Type B pancreatic cell (in vitro differentiated cells): ENCODE measurements at regions not wholly inside any gene's neighbourhood (a gene's known extent, or its start where the extent isn't known, plus 50 kb on each side); places are given as distances from the start of the nearest gene placed in this dataset.

Experiments used
- DNase-seq: peaks from one replicate; pipeline ENCODE4 v3.0.0; 2021; ENCODE audit warnings: mixed read lengths; ENCODE audit not compliant: unreplicated experiment; ENCODE audit errors: extremely low spot score
- H3K27ac Mint-ChIP-seq: 2 replicates; pipeline ENCODE4 v1.8.0; 2021; ENCODE audit warnings: mild to moderate bottlenecking, mixed read lengths
- H3K27me3 Mint-ChIP-seq: 2 replicates; pipeline ENCODE4 v1.8.0; 2021; ENCODE audit warnings: mixed read lengths
- H3K36me3 Mint-ChIP-seq: 2 replicates; pipeline ENCODE4 v1.8.0; 2021; ENCODE audit warnings: mixed read lengths
- H3K4me1 Mint-ChIP-seq: one replicate; pipeline ENCODE4 v1.8.0; 2021; ENCODE audit warnings: mixed read lengths; ENCODE audit not compliant: unreplicated experiment
- H3K4me3 Mint-ChIP-seq: 2 replicates; pipeline ENCODE4 v1.8.0; 2021; ENCODE audit warnings: mild to moderate bottlenecking, mixed read lengths
- H3K9me3 Mint-ChIP-seq: 2 replicates; pipeline ENCODE4 v1.8.0; 2021; ENCODE audit warnings: mixed read lengths
- TF ChIP-seq, protein P1 (sequence below): fragments of 200-600 bp; sonication (generic); conservative IDR thresholded peaks from 2 replicates; pipeline ENCODE4 v1.5.0; 2021; ENCODE audit warnings: antibody characterized with exemption, mild to moderate bottlenecking

DNA sequence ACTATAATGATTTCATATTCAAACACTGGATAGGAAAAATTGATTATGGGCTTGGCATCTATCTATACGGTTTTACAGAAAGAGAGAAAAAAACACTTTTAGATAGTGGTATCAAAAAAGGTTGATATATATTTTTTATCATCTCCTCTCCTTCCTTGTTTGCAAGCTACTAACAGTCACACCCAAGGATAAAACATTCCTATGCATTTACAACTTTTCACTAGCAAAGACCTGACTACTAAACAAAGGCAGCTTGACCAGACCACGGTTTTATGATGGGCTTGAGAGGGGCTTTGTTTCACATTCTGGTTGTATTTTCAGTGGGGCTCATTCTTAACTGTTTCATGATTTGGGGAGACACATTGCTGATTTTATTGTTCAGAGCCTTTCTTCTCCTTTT, 477.6 kb upstream of the CITED2 start:
- TF ChIP-seq, protein P1, sequence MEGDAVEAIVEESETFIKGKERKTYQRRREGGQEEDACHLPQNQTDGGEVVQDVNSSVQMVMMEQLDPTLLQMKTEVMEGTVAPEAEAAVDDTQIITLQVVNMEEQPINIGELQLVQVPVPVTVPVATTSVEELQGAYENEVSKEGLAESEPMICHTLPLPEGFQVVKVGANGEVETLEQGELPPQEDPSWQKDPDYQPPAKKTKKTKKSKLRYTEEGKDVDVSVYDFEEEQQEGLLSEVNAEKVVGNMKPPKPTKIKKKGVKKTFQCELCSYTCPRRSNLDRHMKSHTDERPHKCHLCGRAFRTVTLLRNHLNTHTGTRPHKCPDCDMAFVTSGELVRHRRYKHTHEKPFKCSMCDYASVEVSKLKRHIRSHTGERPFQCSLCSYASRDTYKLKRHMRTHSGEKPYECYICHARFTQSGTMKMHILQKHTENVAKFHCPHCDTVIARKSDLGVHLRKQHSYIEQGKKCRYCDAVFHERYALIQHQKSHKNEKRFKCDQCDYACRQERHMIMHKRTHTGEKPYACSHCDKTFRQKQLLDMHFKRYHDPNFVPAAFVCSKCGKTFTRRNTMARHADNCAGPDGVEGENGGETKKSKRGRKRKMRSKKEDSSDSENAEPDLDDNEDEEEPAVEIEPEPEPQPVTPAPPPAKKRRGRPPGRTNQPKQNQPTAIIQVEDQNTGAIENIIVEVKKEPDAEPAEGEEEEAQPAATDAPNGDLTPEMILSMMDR: no peak
- DNase-seq: no peak
- H3K27me3 Mint-ChIP-seq: no peaks in the 10 kb centered on the region
- no peaks in the 10 kb centered on the region for H3K36me3 Mint-ChIP-seq
- peaks cover 57% of the 10 kb centered on the region for H3K4me1 Mint-ChIP-seq
- H3K4me3 Mint-ChIP-seq: no peak overlapping the region
- H3K27ac Mint-ChIP-seq: no peak overlapping the region
- H3K9me3 Mint-ChIP-seq: peaks cover 5% of the 10 kb centered on the region

DNA sequence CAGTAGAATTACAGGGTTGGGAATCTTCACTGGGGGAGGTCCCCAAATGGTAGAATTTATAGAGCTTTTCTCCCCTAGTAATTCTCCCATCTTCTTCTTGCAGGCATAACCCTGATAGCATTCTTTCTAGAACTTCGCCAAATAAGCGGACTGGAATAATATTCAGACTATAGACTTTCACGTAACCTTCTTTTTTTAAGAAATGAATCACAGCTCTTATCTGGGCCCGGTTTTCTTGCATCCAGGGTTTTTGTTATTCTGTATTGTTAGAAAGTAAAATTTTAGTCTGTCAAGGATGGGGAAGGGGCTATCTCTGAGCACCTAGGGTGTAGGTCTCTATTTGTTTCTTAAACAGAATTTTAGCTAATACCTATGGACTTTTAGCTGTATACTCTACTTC, 476.8 kb upstream of the CITED2 start:
- DNase-seq: no peak
- Mint-ChIP-seq H3K4me1 (peaks cover 55% of the 10 kb centered on the region), H3K27me3 (no peaks in the 10 kb centered on the region), H3K27ac (no peak overlapping the region), H3K9me3 (peaks cover 5% of the 10 kb centered on the region), H3K36me3 (no peaks in the 10 kb centered on the region), H3K4me3 (no peak overlapping the region)
- TF ChIP-seq, protein P1: no peak

DNA sequence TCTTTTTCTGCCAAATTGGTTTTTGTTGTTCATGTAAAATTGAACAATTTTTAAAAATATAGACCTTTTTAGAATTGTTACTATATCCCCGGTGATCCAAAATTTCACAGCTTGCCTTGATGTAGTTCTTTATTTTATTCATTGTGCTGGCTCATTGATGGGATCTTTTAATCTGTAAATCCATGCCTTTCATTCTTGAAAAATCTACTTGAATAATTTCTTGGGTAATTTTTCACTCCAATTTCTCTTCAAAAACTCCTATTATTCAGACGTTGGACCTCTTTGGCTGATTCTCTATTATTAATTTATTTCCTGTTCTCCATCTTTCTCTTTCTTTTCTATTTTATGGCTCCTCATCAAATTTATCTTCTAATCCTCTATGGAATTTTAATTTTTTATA, 476.1 kb upstream of the CITED2 start:
- H3K36me3 Mint-ChIP-seq: no peaks in the 10 kb centered on the region
- TF ChIP-seq, protein P1: no peak
- no peaks in the 10 kb centered on the region for H3K27me3 Mint-ChIP-seq
- H3K27ac Mint-ChIP-seq: no peak overlapping the region
- DNase-seq: no peak
- peaks cover 48% of the 10 kb centered on the region for H3K4me1 Mint-ChIP-seq
- peaks cover 5% of the 10 kb centered on the region for H3K9me3 Mint-ChIP-seq
- no peak overlapping the region for H3K4me3 Mint-ChIP-seq

DNA sequence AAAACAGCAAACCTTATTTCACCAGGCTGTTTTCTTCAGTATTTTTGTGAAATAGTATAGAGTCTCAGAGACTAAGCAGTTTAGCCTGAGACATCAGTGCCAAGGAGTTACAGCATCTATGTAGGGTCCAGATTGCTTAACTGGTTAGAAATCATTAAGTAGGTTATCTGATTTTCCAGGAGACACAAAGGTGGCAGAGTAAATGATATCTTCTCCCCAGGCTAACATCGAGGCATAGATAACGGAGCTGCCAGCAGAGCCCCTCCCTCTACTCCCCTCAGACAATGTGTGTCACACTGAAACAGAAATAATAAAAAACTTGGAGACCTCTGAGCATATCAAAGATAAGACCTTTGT, 473.0 kb upstream of the CITED2 start:
- no peaks in the 10 kb centered on the region for H3K27me3 Mint-ChIP-seq
- DNase-seq: no peak
- no peak overlapping the region for H3K27ac Mint-ChIP-seq
- peaks cover 5% of the 10 kb centered on the region for H3K9me3 Mint-ChIP-seq
- H3K4me3 Mint-ChIP-seq: no peak overlapping the region
- no peaks in the 10 kb centered on the region for H3K36me3 Mint-ChIP-seq
- H3K4me1 Mint-ChIP-seq: peaks cover 24% of the 10 kb centered on the region
- TF ChIP-seq, protein P1: no peak

DNA sequence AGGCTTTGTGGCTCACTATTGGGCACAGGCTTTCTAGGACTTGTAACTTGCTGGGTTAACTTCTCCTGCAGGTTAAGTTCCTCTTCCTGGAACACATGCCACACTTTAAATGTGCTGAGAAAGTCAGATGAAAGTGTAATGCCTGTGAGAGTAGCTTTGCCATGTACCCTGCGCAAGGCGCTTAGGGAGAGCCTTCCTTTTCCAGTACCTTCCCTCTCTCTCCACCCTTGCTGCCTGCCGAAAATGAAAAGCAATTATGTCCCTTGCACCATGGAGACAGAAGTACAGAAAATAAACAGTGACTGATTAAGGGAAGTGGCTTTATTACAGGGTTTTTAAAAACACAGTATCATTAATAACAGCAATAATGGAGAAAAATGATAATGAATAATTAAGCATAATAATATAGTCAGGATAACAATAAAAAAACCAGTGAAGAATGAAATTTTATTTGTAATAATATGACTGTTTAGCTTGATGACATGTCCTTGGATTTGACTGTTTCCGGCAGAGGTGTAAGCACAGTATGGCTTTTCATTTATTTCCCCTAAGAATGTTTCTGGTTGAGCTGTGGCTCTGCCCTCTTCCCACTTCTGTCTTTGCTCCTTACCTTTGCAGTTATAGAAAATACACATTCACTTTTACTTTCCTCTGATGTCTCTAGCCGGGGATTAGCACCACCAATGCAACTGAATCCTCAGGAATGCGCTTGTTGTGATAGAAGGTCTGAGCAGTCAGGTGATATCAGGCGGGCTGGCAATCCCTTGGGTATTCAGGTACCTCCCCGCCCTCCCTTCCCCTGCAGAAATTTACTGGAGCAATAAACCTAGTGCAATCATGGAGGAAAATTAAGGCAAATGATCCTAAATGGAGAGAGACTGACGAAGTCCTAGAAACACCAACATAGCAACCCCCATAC, 472.3 kb upstream of the CITED2 start:
- Mint-ChIP-seq H3K27me3 (no peaks in the 10 kb centered on the region), H3K9me3 (peaks cover 5% of the 10 kb centered on the region), H3K36me3 (no peaks in the 10 kb centered on the region), H3K4me3 (no peak overlapping the region), H3K27ac (no peak overlapping the region), H3K4me1 (peaks cover 20% of the 10 kb centered on the region)
- TF ChIP-seq, protein P1: no peak
- no peak for DNase-seq
